ENCODE measurements at regions not wholly inside any gene's neighbourhood (a gene's known extent, or its start where the extent isn't known, plus 50 kb on each side); places are given as distances from the start of the nearest gene placed in this dataset.

- H3K9me2 ChIP-seq (ENCODE audit: insufficient read depth), result no peaks in the 10 kb centered on the region
- no TSS peak for BruUV-seq (replicated peaks)
Observed at GRCh38 chr9:90103771-90104170, 499.0 kb downstream of the GADD45G start.

More at GRCh38 chr9:90103771-90104170, 499.0 kb downstream of the GADD45G start:
- Histone ChIP-seq H3K4me3 (replicated peaks in 1 of 2; ENCODE audit: low read depth in 1 of 2, low read length in 2 of 2) (no peak overlapping the region), H3K27ac (ENCODE audit: low read depth, low read length) (no peak overlapping the region), H4K20me1 (ENCODE audit: insufficient read depth) (no peaks in the 10 kb centered on the region), H3K79me2 (ENCODE audit: insufficient read depth, low read length) (no peaks in the 10 kb centered on the region), H3K4me2 (ENCODE audit: low read length) (no peak overlapping the region), H3K27me3 (ENCODE audit: insufficient read depth, low read length) (0 out of 2 replicates have a peak, but pooled peaks cover 9% of the 10 kb centered on the region), H2AFZ (ENCODE audit: low read depth, low read length, poor library complexity, severe bottlenecking) (no peak overlapping the region), H3K4me1 (ENCODE audit: control insufficient read depth in 1 of 2, insufficient read depth in 2 of 2, low read length in 2 of 2) (peaks cover 7 to 9% of the 10 kb centered on the region in 2 experiments; a peak in 2 of 4 replicates), H3K36me3 (ENCODE audit: control insufficient read depth in 1 of 2, insufficient read depth in 2 of 2, low read length in 2 of 2) (no peaks in the 10 kb centered on the region), H3K9ac (ENCODE audit: low read length) (no peak overlapping the region), H3K9me3 (ENCODE audit: control insufficient read depth in 1 of 2, insufficient read depth in 1 of 2, low read depth in 1 of 2, low read length in 2 of 2) (no peaks in the 10 kb centered on the region)
- TF ChIP-seq JUND (IDR thresholded peaks at IDR 0.05), result no peak
- no peak for TF ChIP-seq MAX (IDR thresholded peaks at IDR 0.05)
- TF ChIP-seq ZFX (IDR thresholded peaks at IDR 0.05), result no peak
- TF ChIP-seq ELF1 (IDR thresholded peaks at IDR 0.05; ENCODE audit: borderline replicate concordance, low read depth), result no peak
- TF ChIP-seq POLR2AphosphoS5 (IDR thresholded peaks at IDR 0.05; ENCODE audit: low read depth, low read length), result no peak
- TF ChIP-seq CBX3 (IDR thresholded peaks at IDR 0.05; ENCODE audit: low read depth), result no peak
- TF ChIP-seq, protein P1, sequence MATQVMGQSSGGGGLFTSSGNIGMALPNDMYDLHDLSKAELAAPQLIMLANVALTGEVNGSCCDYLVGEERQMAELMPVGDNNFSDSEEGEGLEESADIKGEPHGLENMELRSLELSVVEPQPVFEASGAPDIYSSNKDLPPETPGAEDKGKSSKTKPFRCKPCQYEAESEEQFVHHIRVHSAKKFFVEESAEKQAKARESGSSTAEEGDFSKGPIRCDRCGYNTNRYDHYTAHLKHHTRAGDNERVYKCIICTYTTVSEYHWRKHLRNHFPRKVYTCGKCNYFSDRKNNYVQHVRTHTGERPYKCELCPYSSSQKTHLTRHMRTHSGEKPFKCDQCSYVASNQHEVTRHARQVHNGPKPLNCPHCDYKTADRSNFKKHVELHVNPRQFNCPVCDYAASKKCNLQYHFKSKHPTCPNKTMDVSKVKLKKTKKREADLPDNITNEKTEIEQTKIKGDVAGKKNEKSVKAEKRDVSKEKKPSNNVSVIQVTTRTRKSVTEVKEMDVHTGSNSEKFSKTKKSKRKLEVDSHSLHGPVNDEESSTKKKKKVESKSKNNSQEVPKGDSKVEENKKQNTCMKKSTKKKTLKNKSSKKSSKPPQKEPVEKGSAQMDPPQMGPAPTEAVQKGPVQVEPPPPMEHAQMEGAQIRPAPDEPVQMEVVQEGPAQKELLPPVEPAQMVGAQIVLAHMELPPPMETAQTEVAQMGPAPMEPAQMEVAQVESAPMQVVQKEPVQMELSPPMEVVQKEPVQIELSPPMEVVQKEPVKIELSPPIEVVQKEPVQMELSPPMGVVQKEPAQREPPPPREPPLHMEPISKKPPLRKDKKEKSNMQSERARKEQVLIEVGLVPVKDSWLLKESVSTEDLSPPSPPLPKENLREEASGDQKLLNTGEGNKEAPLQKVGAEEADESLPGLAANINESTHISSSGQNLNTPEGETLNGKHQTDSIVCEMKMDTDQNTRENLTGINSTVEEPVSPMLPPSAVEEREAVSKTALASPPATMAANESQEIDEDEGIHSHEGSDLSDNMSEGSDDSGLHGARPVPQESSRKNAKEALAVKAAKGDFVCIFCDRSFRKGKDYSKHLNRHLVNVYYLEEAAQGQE (IDR thresholded peaks at IDR 0.05; ENCODE audit: low read depth), result no peak
- no peak for TF ChIP-seq CEBPB (IDR thresholded peaks at IDR 0.05; ENCODE audit: low read depth)
- no peak for TF ChIP-seq ZNF274 (IDR thresholded peaks at IDR 0.05; ENCODE audit: low read depth, low read length)
- TF ChIP-seq SP1 (IDR thresholded peaks at IDR 0.05; ENCODE audit: low read depth), result no peak
- TF ChIP-seq EZH2phosphoT487 (IDR thresholded peaks at IDR 0.05; ENCODE audit: borderline replicate concordance), result no peak
- TF ChIP-seq, protein P2, sequence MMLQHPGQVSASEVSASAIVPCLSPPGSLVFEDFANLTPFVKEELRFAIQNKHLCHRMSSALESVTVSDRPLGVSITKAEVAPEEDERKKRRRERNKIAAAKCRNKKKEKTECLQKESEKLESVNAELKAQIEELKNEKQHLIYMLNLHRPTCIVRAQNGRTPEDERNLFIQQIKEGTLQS (IDR thresholded peaks at IDR 0.05), result no peak
- TF ChIP-seq FOSL1 (IDR thresholded peaks at IDR 0.05; ENCODE audit: low read depth), result no peak
- TF ChIP-seq SRF (IDR thresholded peaks at IDR 0.05; ENCODE audit: low read depth), result no peak
- intact Hi-C loops (cut with micrococcal nuclease), result loop anchor here (10.0 kb wide), 1 partner anchor 789 kb away; the partner anchor contains the start of genes CKS2 and SECISBP2
- ChIA-PET RAD21 (ENCODE audit: low non-redundant PET in 1 of 2, low total read pairs in 2 of 2, uncharacterized antibody in 2 of 2, unreplicated experiment in 2 of 2) (interaction anchor here (0.7 to 1.9 kb wide), 2 partner anchors 501 to 506 kb away, joined by 3 to 6 read pairs; no protein-coding TSS in a partner anchor), CTCF (interaction anchor here (0.6 to 4.9 kb wide), 3 partner anchors 8 to 511 kb away, joined by 3 to 297 read pairs (median 28); partner anchors contain the start of gene GADD45G), POLR2A (interaction anchor here (0.7 kb wide), 1 partner anchor 17 kb away, joined by 3 read pairs; no protein-coding TSS in a partner anchor)
- no peak for DNase-seq (ENCODE audit: low read depth, low spot score)
- ATAC-seq, result no peak
